H1 (cell line): ENCODE measurements at regions not wholly inside any gene's neighbourhood (a gene's known extent, or its start where the extent isn't known, plus 50 kb on each side); places are given as distances from the start of the nearest gene placed in this dataset.

Experiments
- GABPA ChIP-seq: IDR thresholded peaks from 2 replicates; pipeline ENCODE4 v1.6.1; 2011; ENCODE audit warnings: mild to moderate bottlenecking, low read length, moderate library complexity, borderline replicate concordance; ENCODE audit not compliant: insufficient read depth
- SIN3A ChIP-seq, 2 experiments: IDR thresholded peaks in 1 of 2; conservative IDR thresholded peaks in 1 of 2; 2 replicates each; pipeline ENCODE4 v1.6.1; 2011 to 2012; ENCODE audit warnings: low read length in 2 of 2, improper control_type of control experiment in 1 of 2, low read depth in 1 of 2, mild to moderate bottlenecking in 1 of 2
- SIX5 ChIP-seq: IDR thresholded peaks from 2 replicates; pipeline ENCODE4 v1.6.1; 2011; ENCODE audit warnings: mild to moderate bottlenecking, low read depth, low read length
- SUZ12 ChIP-seq: fragments of 200-600 bp; sonication (generic); IDR thresholded peaks from 2 replicates; pipeline ENCODE4 v1.6.1; 2012; ENCODE audit warnings: mild to moderate bottlenecking, inconsistent platforms, low read length, moderate library complexity, mixed read lengths

DNA sequence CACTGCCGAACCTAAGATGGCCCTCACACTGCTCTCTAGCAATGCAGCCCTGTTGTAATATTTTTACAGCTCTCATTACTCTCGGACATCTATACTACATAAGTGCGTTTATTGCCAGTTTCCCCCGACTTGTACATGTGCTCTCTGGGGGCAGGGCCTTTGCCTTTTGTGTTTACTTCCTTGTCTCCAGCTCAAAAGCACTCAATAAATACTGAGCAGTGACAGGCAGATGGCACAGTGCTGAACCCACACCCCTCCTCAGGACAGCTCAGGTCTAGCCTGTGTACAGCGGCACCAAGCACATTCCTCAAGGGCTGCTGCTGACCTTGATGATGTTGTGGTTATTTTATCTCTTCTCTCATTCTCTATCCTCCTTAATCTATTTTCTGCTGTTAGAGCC lies 68.0 kb upstream of the ELMO1 start (continued):
- TF ChIP-seq SIX5 (no peak), GABPA (no peak), SUZ12 (no peak), SIN3A (conservative IDR thresholded peaks at IDR 0.05 in 1 of 2, IDR thresholded peaks at IDR 0.05 in 1 of 2; ENCODE audit: low read depth in 1 of 2, low read length in 2 of 2) (no peak)
